Kidney epithelial cell (primary cell): ENCODE measurements at regions not wholly inside any gene's neighbourhood (a gene's known extent, or its start where the extent isn't known, plus 50 kb on each side); places are given as distances from the start of the nearest gene placed in this dataset.

Experiments used
- DNase-seq: peaks from one replicate; pipeline ENCODE4 v3.0.0-alpha.2; 2010; ENCODE audit warnings: low read depth
- H3K27me3 ChIP-seq: 2 replicates; pipeline ENCODE4 v1.6.0; 2011; ENCODE audit warnings: low read length; ENCODE audit not compliant: control insufficient read depth, insufficient read depth
- H3K36me3 ChIP-seq: 2 replicates; pipeline ENCODE4 v1.5.1; 2011; ENCODE audit warnings: low read length; ENCODE audit not compliant: control insufficient read depth, insufficient read depth
- H3K4me3 ChIP-seq: 2 replicates; pipeline ENCODE4 v1.5.1; 2011; ENCODE audit warnings: low read depth, mild to moderate bottlenecking, control low read depth, low read length
- TF ChIP-seq, protein P1 (sequence below): IDR thresholded peaks from 2 replicates; pipeline ENCODE4 v1.5.1; 2011; ENCODE audit warnings: mild to moderate bottlenecking, moderate library complexity, low read length, control low read depth, inconsistent platforms; ENCODE audit not compliant: insufficient read depth, poor library complexity, severe bottlenecking

DNA sequence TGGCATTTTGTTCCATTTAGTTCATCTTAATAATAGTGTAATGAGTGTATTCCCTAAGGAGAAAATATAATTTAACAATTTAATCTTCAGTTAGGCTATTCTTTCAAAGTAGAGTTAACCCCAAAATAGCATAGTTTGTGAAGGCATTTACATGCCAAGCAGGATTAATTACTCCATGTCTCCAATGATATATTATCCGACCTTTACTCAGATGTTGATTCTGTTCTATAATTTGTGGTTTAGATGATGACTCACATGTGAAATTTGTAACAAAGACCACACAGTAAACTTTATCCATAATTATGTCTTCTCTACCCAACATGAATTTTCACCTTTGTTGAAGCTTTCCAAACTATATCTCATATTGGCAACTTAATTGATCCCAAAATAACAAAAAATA is 2065.2 kb downstream of the MRPL39 start:
- no peaks in the 10 kb centered on the region for H3K36me3 ChIP-seq
- no peaks in the 10 kb centered on the region for H3K27me3 ChIP-seq
- TF ChIP-seq, protein P1, sequence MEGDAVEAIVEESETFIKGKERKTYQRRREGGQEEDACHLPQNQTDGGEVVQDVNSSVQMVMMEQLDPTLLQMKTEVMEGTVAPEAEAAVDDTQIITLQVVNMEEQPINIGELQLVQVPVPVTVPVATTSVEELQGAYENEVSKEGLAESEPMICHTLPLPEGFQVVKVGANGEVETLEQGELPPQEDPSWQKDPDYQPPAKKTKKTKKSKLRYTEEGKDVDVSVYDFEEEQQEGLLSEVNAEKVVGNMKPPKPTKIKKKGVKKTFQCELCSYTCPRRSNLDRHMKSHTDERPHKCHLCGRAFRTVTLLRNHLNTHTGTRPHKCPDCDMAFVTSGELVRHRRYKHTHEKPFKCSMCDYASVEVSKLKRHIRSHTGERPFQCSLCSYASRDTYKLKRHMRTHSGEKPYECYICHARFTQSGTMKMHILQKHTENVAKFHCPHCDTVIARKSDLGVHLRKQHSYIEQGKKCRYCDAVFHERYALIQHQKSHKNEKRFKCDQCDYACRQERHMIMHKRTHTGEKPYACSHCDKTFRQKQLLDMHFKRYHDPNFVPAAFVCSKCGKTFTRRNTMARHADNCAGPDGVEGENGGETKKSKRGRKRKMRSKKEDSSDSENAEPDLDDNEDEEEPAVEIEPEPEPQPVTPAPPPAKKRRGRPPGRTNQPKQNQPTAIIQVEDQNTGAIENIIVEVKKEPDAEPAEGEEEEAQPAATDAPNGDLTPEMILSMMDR = no peak
- DNase-seq = no peak
- H3K4me3 ChIP-seq = no peak overlapping the region

DNA sequence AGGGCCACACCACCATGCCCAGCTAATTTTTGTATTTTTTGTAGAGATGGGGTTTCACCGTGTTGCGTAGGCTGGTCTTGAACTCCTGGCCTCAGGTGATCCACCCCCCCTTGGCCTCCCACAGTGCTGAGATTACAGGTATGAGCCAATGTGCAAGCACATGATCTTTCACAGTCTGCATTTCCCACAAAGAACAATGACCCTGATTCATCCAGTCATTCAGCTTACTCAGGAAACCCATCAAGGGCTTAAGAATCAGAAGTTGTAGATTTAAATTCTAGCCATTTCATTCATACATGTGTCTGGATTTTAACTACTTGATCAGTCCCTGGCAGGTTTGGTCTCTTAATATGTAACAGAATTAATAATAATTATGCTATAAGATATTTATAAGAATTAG is 2065.7 kb downstream of the MRPL39 start:
- Histone ChIP-seq H3K4me3 (no peak overlapping the region), H3K27me3 (no peaks in the 10 kb centered on the region), H3K36me3 (no peaks in the 10 kb centered on the region)
- TF ChIP-seq, protein P1 = no peak
- no peak for DNase-seq

DNA sequence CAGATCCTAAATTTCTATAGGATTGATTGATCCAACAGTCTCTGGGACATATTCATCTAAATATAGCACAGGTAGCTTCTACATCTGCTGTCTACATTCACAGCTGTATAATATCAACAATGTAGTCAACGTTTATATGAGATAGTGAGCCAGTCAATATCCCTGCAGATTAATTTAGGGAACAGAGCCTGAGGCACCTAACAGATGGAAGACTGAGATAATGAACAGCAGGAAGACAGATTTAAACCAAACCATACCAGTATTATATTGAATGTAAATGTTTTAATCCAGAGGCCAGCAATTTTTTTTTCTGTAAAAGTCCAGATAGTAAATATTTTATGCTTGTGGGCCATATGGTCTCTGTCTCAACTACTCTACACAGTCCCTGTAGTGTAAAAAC is 2072.4 kb downstream of the MRPL39 start:
- no peak overlapping the region for H3K4me3 ChIP-seq
- H3K27me3 ChIP-seq = no peaks in the 10 kb centered on the region
- TF ChIP-seq, protein P1 = no peak
- H3K36me3 ChIP-seq = no peaks in the 10 kb centered on the region
- no peak for DNase-seq

DNA sequence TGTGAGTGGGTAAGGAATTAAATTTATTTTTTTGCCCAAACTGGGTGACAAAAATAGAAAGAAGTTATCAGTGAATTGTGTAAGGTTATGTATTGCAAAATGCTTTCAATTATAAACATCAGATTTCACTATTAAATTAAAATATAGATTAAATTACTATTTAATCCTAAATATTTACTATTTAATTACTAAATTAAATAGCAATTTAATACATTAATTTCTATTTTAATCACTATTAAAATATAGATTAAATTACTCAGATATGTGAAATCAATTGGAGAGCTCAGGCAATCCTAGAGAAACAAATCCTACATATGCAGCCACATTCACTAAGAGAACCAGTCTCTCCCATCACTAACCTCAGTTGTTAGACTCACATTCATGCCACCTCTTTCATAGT is 2075.8 kb downstream of the MRPL39 start:
- TF ChIP-seq, protein P1 = no peak
- Histone ChIP-seq H3K4me3 (no peak overlapping the region), H3K36me3 (no peaks in the 10 kb centered on the region), H3K27me3 (no peaks in the 10 kb centered on the region)
- no peak for DNase-seq

DNA sequence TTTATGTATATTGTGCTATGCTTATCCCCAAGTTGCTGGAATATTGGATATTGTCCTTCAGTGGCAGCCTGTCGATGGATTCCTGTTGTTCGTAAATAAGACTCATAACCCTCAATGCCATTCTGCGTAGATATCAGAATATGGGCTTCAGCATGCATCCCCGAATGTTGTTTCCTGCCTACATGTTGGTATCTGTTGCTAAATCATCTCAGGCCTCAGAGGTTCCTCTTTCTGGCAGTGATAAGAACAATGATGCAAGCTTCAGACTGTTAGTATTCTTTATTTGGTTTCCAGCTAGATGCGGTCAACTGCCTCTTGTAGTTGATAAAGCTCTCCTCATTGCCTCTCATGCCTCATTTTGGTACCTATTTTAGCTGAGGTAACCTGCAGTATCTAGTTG is 2082.6 kb downstream of the MRPL39 start:
- TF ChIP-seq, protein P1 = no peak
- no peak for DNase-seq
- no peaks in the 10 kb centered on the region for H3K27me3 ChIP-seq
- no peak overlapping the region for H3K4me3 ChIP-seq
- H3K36me3 ChIP-seq = no peaks in the 10 kb centered on the region

DNA sequence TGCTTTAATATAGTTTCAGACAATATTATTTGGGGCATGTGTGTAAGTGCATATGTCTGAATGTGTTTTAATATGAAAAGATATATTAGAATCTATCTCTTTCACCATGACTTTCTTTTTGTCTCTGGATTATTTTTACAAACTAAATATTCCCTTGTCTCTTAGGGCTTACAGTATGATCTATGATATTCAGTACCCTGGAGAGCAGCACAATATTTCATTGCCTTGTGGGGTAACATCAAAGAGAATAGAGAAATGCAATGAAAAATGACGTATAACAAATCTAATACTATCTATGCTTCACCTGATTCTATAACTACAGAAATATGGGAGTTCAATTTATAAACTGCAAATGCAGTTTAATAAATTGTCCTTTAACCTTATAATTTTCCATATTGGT is 2084.5 kb downstream of the MRPL39 start:
- DNase-seq = no peak
- no peak overlapping the region for H3K4me3 ChIP-seq
- H3K27me3 ChIP-seq = no peaks in the 10 kb centered on the region
- no peaks in the 10 kb centered on the region for H3K36me3 ChIP-seq
- TF ChIP-seq, protein P1 = no peak
